OCI-LY7 (cell line): ENCODE measurements at regions not wholly inside any gene's neighbourhood (a gene's known extent, or its start where the extent isn't known, plus 50 kb on each side); places are given as distances from the start of the nearest gene placed in this dataset.

Experiments used
- EZH2phosphoT487 ChIP-seq: fragments of 200-600 bp; sonication (generic); IDR thresholded peaks from 2 replicates; pipeline ENCODE4 v1.6.1; 2018; ENCODE audit warnings: low read depth, borderline replicate concordance, mild to moderate bottlenecking, mixed run types, antibody characterized with exemption, low read length, moderate library complexity, mixed read lengths
- TF ChIP-seq, protein P1 (sequence below): fragments of 200-600 bp; sonication (generic); conservative IDR thresholded peaks from 2 replicates; pipeline ENCODE4 v1.5.1; 2014; ENCODE audit warnings: mild to moderate bottlenecking, antibody characterized with exemption, low read length, moderate library complexity, mixed read lengths

DNA sequence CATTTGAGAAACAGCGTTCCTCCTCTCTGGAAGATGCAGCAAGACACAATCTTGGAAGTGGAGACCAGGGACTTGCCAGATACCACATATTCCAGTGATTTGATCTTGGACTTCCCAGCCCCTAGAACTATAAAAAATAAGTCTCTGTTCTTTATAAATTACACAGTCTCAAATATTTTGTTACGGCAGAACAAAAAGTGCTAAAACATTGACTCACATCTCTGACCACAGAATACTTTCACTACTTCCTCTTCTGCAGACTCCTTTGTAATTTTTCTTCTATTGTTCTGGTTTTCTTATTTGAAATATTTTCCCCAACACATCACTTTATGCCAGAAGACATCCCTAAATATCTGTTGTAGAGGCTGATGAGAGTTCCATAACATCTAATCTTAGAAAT lies 706.1 kb upstream of the CDH18 start:
- TF ChIP-seq, protein P1, sequence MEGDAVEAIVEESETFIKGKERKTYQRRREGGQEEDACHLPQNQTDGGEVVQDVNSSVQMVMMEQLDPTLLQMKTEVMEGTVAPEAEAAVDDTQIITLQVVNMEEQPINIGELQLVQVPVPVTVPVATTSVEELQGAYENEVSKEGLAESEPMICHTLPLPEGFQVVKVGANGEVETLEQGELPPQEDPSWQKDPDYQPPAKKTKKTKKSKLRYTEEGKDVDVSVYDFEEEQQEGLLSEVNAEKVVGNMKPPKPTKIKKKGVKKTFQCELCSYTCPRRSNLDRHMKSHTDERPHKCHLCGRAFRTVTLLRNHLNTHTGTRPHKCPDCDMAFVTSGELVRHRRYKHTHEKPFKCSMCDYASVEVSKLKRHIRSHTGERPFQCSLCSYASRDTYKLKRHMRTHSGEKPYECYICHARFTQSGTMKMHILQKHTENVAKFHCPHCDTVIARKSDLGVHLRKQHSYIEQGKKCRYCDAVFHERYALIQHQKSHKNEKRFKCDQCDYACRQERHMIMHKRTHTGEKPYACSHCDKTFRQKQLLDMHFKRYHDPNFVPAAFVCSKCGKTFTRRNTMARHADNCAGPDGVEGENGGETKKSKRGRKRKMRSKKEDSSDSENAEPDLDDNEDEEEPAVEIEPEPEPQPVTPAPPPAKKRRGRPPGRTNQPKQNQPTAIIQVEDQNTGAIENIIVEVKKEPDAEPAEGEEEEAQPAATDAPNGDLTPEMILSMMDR, result no peak
- no peak for TF ChIP-seq EZH2phosphoT487
